Lower lobe of right lung (tissue), 2 donors: ENCODE measurements at regions not wholly inside any gene's neighbourhood (a gene's known extent, or its start where the extent isn't known, plus 50 kb on each side); places are given as distances from the start of the nearest gene placed in this dataset.

ENCODE experiments used
- ATAC-seq, 2 donors: fragments of 200-7000 bp; cut with Tn5 transposase; one replicate each; pipeline ENCODE4 v1.9.1; 2020 to 2022; ENCODE audit warnings: mild to moderate bottlenecking in 2 of 2, moderate library complexity in 2 of 2
- DNase-seq: peaks from one replicate; pipeline ENCODE4 v3.0.0-alpha.2; 2020
- H3K27ac ChIP-seq: fragments of 200-600 bp; one replicate; pipeline ENCODE4 v1.8.0; 2022
- H3K27me3 ChIP-seq: fragments of 200-600 bp; one replicate; pipeline ENCODE4 v1.8.0; 2022; ENCODE audit warnings: low read depth
- H3K36me3 ChIP-seq: fragments of 200-600 bp; one replicate; pipeline ENCODE4 v1.8.0; 2022; ENCODE audit warnings: mild to moderate bottlenecking
- H3K4me1 ChIP-seq: fragments of 200-600 bp; one replicate; pipeline ENCODE4 v1.8.0; 2022
- H3K4me3 ChIP-seq: fragments of 200-600 bp; one replicate; pipeline ENCODE4 v1.8.0; 2022; ENCODE audit warnings: mild to moderate bottlenecking
- H3K9me3 ChIP-seq: fragments of 200-600 bp; one replicate; pipeline ENCODE4 v1.8.0; 2022
- CTCF ChIP-seq: fragments of 200-600 bp; IDR thresholded peaks from one replicate; pipeline ENCODE4 v1.8.0; 2022; ENCODE audit warnings: antibody characterized with exemption, mild to moderate bottlenecking
- intact Hi-C: fragments of 100-400 bp; cut with DNase I; formaldehyde crosslinking; loops from one replicate; pipeline ENCODE4 v1.11.0; 2022
- donor health status: DM: no; HTN: yes; CAD: no; lungs with severe emphysema.

- intact Hi-C loops, result no loop called here
- no peaks in the 10 kb centered on the region for H3K36me3 ChIP-seq
- H3K27me3 ChIP-seq, result no peaks in the 10 kb centered on the region
- H3K9me3 ChIP-seq, result no peaks in the 10 kb centered on the region
- H3K27ac ChIP-seq, result no peak overlapping the region
- no peak overlapping the region for H3K4me3 ChIP-seq
- no peak for DNase-seq
- TF ChIP-seq CTCF, result no peak
- no peak for ATAC-seq
- peaks cover 16% of the 10 kb centered on the region for H3K4me1 ChIP-seq
These were observed 65.1 kb downstream of the IRF2BPL start for GRCh38 chr14:76963372-76963771.

GRCh38 chr14:76962303-76962660 is 66.2 kb downstream of the IRF2BPL start:
- ATAC-seq, result peak in 1 of 2 donors; percentile 3
- Histone ChIP-seq H3K4me1 (peaks cover 26% of the 10 kb centered on the region), H3K4me3 (peak overlapping the region; percentile 53), H3K36me3 (no peaks in the 10 kb centered on the region), H3K27me3 (no peaks in the 10 kb centered on the region), H3K9me3 (no peaks in the 10 kb centered on the region), H3K27ac (peak overlapping the region; percentile 76)
- no peak for TF ChIP-seq CTCF
- intact Hi-C loops, result no loop called here
- DNase-seq, result no peak

GRCh38 chr14:76961631-76962302 is 66.7 kb downstream of the IRF2BPL start:
- ATAC-seq, result peak; percentile 95 to 98
- no peak for TF ChIP-seq CTCF
- Histone ChIP-seq H3K4me3 (peak overlapping the region; percentile 53), H3K27me3 (no peaks in the 10 kb centered on the region), H3K9me3 (no peaks in the 10 kb centered on the region), H3K4me1 (peaks cover 31% of the 10 kb centered on the region), H3K36me3 (no peaks in the 10 kb centered on the region), H3K27ac (peak overlapping the region; percentile 76)
- peak; percentile 93 for DNase-seq
- intact Hi-C loops, result no loop called here

- no peak for TF ChIP-seq CTCF
- H3K4me1 ChIP-seq, result peaks cover 55% of the 10 kb centered on the region
- intact Hi-C loops, result no loop called here
These were observed 69.4 kb downstream of the IRF2BPL start for GRCh38 chr14:76958980-76959710.

GRCh38 chr14:76958020-76958979 is 70.2 kb downstream of the IRF2BPL start:
- peaks cover 63% of the 10 kb centered on the region for H3K4me1 ChIP-seq
- ATAC-seq (no peak), DNase-seq (no peak)
- no peak for TF ChIP-seq CTCF
- H3K27ac ChIP-seq, result peak overlapping the region; percentile 91
- intact Hi-C loops, result no loop called here
- no peaks in the 10 kb centered on the region for H3K36me3 ChIP-seq
- no peaks in the 10 kb centered on the region for H3K9me3 ChIP-seq
- no peak overlapping the region for H3K4me3 ChIP-seq
- no peaks in the 10 kb centered on the region for H3K27me3 ChIP-seq

More at GRCh38 chr14:76958980-76959710, 69.4 kb downstream of the IRF2BPL start:
- Histone ChIP-seq H3K9me3 (no peaks in the 10 kb centered on the region), H3K27me3 (no peaks in the 10 kb centered on the region), H3K4me3 (no peak overlapping the region), H3K27ac (no peak overlapping the region), H3K36me3 (no peaks in the 10 kb centered on the region)
- ATAC-seq, result no peak
- DNase-seq, result no peak
